OCI-LY3 (cell line): ENCODE measurements at regions not wholly inside any gene's neighbourhood (a gene's known extent, or its start where the extent isn't known, plus 50 kb on each side); places are given as distances from the start of the nearest gene placed in this dataset.

Experiments
- H2AFZ ChIP-seq: fragments of 200-600, 300-600 bp; shearing (Covaris generic); 2 replicates; pipeline ENCODE4 v1.6.0; 2014; ENCODE audit warnings: antibody characterized with exemption, low read depth, low read length
- H3K27ac ChIP-seq: fragments of 200-600, 300-600 bp; sonication (generic); 2 replicates; pipeline ENCODE4 v1.5.1; 2014; ENCODE audit warnings: mild to moderate bottlenecking, low read length, moderate library complexity, mixed read lengths
- H3K27me3 ChIP-seq: fragments of 200-600, 300-600 bp; sonication (generic); 2 replicates; pipeline ENCODE4 v1.6.1; 2014; ENCODE audit warnings: low read depth, low read length, mixed read lengths
- H3K36me3 ChIP-seq: fragments of 200-600, 300-600 bp; sonication (generic); replicated peaks from 2 replicates; pipeline ENCODE3; 2014; ENCODE audit warnings: low read depth, low read length, mixed read lengths
- H3K4me1 ChIP-seq: fragments of 300-600, 200-600 bp; sonication (generic); 2 replicates; pipeline ENCODE4 v1.6.1; 2014; ENCODE audit warnings: low read length, mixed read lengths
- H3K4me2 ChIP-seq: fragments of 200-600, 300-600 bp; sonication (generic); 2 replicates; pipeline ENCODE4 v1.6.1; 2014; ENCODE audit warnings: low read length, mixed read lengths
- H3K4me3 ChIP-seq: fragments of 300-600, 200-600 bp; sonication (generic); 2 replicates; pipeline ENCODE4 v1.5.1; 2014; ENCODE audit warnings: antibody characterized with exemption, mild to moderate bottlenecking, low read length, moderate library complexity
- H3K79me2 ChIP-seq: fragments of 300-600, 200-600 bp; shearing (Covaris generic); 2 replicates; pipeline ENCODE4 v1.6.1; 2014; ENCODE audit warnings: mild to moderate bottlenecking, low read length, mixed read lengths
- H3K9ac ChIP-seq: fragments of 300-600, 200-600 bp; shearing (Covaris generic); 2 replicates; pipeline ENCODE4 v1.6.0; 2014; ENCODE audit warnings: mild to moderate bottlenecking, low read length, moderate library complexity
- H3K9me3 ChIP-seq: fragments of 200-600, 300-600 bp; shearing (Covaris generic); 2 replicates; pipeline ENCODE4 v1.6.1; 2014; ENCODE audit warnings: low read length, mixed read lengths; ENCODE audit not compliant: insufficient read depth
- H4K20me1 ChIP-seq: fragments of 200-600, 300-600 bp; sonication (generic); 2 replicates; pipeline ENCODE4 v1.6.1; 2016; ENCODE audit warnings: low read length, mixed read lengths; ENCODE audit not compliant: insufficient read depth
- EZH2phosphoT487 ChIP-seq: fragments of 200-600 bp; shearing (Covaris generic); IDR thresholded peaks from 2 replicates; pipeline ENCODE4 v1.6.1; 2018; ENCODE audit warnings: antibody characterized with exemption, mixed run types, low read depth
- TF ChIP-seq, protein P1 (sequence below): fragments of 200-600, 300-600 bp; sonication (generic); IDR thresholded peaks from 2 replicates; pipeline ENCODE4 v1.5.1; 2014; ENCODE audit warnings: antibody characterized with exemption, low read length, low read depth

DNA sequence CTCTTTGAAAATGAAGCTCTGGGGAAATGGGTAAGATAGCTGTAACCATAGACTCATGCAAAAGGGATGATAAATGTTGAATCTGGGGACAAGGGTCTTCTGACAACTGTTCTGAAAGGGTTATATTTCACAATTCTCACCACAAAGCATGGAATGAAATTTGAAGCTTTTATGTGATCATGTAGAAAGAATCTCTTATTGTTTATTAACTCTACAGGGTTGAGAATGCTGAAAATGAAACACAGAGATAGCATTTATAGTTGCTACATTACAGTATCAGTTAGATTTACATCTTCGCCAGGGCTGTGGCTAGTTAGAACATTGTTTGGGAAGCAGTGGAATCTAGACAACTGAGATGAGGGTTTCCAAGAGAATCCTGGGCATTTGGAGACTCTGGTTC is 97.4 kb upstream of the LHCGR start:
- no peak overlapping the region for H3K27ac ChIP-seq
- H3K36me3 ChIP-seq, result no peaks in the 10 kb centered on the region
- H3K79me2 ChIP-seq, result no peaks in the 10 kb centered on the region
- H3K9me3 ChIP-seq, result no peaks in the 10 kb centered on the region
- TF ChIP-seq EZH2phosphoT487, result no peak
- TF ChIP-seq, protein P1, sequence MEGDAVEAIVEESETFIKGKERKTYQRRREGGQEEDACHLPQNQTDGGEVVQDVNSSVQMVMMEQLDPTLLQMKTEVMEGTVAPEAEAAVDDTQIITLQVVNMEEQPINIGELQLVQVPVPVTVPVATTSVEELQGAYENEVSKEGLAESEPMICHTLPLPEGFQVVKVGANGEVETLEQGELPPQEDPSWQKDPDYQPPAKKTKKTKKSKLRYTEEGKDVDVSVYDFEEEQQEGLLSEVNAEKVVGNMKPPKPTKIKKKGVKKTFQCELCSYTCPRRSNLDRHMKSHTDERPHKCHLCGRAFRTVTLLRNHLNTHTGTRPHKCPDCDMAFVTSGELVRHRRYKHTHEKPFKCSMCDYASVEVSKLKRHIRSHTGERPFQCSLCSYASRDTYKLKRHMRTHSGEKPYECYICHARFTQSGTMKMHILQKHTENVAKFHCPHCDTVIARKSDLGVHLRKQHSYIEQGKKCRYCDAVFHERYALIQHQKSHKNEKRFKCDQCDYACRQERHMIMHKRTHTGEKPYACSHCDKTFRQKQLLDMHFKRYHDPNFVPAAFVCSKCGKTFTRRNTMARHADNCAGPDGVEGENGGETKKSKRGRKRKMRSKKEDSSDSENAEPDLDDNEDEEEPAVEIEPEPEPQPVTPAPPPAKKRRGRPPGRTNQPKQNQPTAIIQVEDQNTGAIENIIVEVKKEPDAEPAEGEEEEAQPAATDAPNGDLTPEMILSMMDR, result no peak
- no peak overlapping the region for H3K4me3 ChIP-seq
- no peaks in the 10 kb centered on the region for H4K20me1 ChIP-seq
- H2AFZ ChIP-seq, result no peak overlapping the region
- no peaks in the 10 kb centered on the region for H3K4me1 ChIP-seq
- H3K4me2 ChIP-seq, result no peak overlapping the region
- H3K27me3 ChIP-seq, result no peaks in the 10 kb centered on the region
- H3K9ac ChIP-seq, result no peak overlapping the region

DNA sequence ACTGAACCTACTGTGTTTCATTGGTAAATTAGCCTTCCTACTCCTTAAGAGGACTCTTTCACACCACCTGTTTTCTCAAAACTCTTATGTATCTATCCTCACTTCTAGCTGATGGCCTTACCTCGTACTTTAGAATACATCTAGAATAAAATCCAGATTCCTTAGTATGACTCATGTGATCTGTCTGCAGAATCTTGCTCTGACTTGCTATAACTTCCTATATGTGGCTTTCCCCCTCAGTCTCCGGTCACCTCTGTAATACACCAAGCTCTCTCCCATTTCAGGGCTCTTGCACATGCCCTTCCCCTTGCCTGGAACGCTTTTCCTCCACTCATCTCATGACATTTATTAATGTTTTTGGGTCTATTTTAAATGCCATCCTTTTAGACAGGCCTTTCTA is 95.6 kb upstream of the LHCGR start:
- Histone ChIP-seq H2AFZ (no peak overlapping the region), H3K4me3 (no peak overlapping the region), H3K4me1 (no peaks in the 10 kb centered on the region), H3K4me2 (no peak overlapping the region), H3K9me3 (no peaks in the 10 kb centered on the region), H3K79me2 (no peaks in the 10 kb centered on the region), H3K27ac (no peak overlapping the region), H3K36me3 (no peaks in the 10 kb centered on the region), H4K20me1 (no peaks in the 10 kb centered on the region), H3K9ac (no peak overlapping the region), H3K27me3 (no peaks in the 10 kb centered on the region)
- no peak for TF ChIP-seq EZH2phosphoT487
- TF ChIP-seq, protein P1, result no peak

DNA sequence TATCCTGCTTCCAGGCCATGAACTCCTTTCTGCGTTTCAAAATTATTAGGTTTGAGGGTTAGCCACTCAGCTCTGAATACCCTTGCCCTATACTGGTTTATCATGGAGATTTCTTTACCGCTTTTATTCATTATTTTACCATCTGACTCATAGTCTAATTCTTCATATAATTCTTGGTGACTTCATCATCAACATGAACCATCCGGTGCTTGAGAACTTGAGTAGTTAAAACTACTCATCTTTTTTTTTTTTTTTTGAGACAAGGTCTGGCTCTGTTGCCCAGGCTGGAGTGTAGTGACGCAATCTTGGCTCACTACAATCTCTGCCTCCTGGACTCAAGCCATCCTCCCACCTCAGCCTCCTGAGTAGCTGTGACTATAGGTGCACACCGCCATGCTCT is 94.2 kb upstream of the LHCGR start:
- no peaks in the 10 kb centered on the region for H3K9me3 ChIP-seq
- no peak overlapping the region for H3K27ac ChIP-seq
- H4K20me1 ChIP-seq, result no peaks in the 10 kb centered on the region
- no peaks in the 10 kb centered on the region for H3K27me3 ChIP-seq
- no peaks in the 10 kb centered on the region for H3K79me2 ChIP-seq
- no peaks in the 10 kb centered on the region for H3K4me1 ChIP-seq
- H3K4me3 ChIP-seq, result no peak overlapping the region
- TF ChIP-seq, protein P1, result no peak
- no peak for TF ChIP-seq EZH2phosphoT487
- no peak overlapping the region for H3K4me2 ChIP-seq
- H3K9ac ChIP-seq, result no peak overlapping the region
- no peaks in the 10 kb centered on the region for H3K36me3 ChIP-seq
- no peak overlapping the region for H2AFZ ChIP-seq

DNA sequence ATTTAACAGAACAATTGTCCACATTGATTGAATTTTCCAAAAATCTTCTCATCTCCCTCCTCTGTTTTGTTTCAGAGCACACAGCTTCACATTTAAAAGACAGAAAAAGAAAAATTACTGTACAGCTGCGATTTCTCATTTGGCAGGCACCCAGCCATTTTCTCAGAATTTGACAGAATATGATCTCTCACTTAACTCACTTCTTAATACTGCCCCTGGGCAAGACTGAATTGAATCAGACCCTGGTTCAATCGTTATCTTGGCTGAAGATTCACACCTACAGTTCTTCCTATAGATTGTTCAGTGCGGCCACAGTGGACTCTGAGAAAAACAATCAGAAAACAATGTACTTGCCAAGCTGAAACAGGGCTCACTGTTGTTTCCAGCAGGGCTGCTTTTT is 90.2 kb upstream of the LHCGR start:
- Histone ChIP-seq H3K4me2 (no peak overlapping the region), H3K9ac (no peak overlapping the region), H2AFZ (no peak overlapping the region), H3K79me2 (no peaks in the 10 kb centered on the region), H3K27ac (no peak overlapping the region), H3K4me1 (no peaks in the 10 kb centered on the region), H3K9me3 (no peaks in the 10 kb centered on the region), H4K20me1 (no peaks in the 10 kb centered on the region), H3K27me3 (no peaks in the 10 kb centered on the region), H3K36me3 (no peaks in the 10 kb centered on the region), H3K4me3 (no peak overlapping the region)
- TF ChIP-seq EZH2phosphoT487, result no peak
- TF ChIP-seq, protein P1, result no peak
